ENCODE measurements at regions not wholly inside any gene's neighbourhood (a gene's known extent, or its start where the extent isn't known, plus 50 kb on each side); places are given as distances from the start of the nearest gene placed in this dataset.

DNA sequence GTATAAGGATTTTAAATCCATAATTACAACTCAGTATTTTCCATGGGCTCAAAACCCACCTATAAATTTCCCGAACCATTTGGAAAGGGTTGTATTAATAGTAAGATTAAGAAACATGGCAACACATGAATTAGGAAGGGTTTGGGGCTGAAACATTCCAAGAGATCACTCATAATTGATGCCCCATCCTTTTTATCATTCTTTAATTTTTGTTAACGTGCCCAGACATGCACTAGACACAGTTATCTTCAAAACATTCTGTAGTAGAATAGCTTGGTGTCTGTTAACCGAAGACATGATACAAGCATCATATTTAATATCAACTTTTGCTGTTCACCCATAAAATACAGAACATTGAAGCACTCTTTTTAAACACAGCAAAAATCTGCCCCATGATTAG, 106.8 kb upstream of the FRMD6 start:
- Histone ChIP-seq H3K27me3 (ENCODE audit: insufficient read depth, insufficient read length) (no peaks in the 10 kb centered on the region), H3K9me3 (ENCODE audit: insufficient read depth, low read length) (no peaks in the 10 kb centered on the region), H3K36me3 (ENCODE audit: insufficient read depth, insufficient read length, low read length) (no peaks in the 10 kb centered on the region), H3K4me3 (ENCODE audit: insufficient read length, low read depth) (no peak overlapping the region), H3K4me1 (ENCODE audit: insufficient read depth, insufficient read length) (no peaks in the 10 kb centered on the region), H3K9ac (ENCODE audit: insufficient read length, low read depth) (no peak overlapping the region)
- DNase-seq (ENCODE audit: low read depth, low spot score) = no peak
- TF ChIP-seq SUZ12 (IDR thresholded peaks at IDR 0.05; ENCODE audit: extremely low read depth, insufficient read depth, insufficient read length) (no peak), YY1 (IDR thresholded peaks at IDR 0.05; ENCODE audit: insufficient read depth, insufficient read length) (no peak), ZNF274 (IDR thresholded peaks at IDR 0.05; ENCODE audit: low read depth, low read length) (no peak)

DNA sequence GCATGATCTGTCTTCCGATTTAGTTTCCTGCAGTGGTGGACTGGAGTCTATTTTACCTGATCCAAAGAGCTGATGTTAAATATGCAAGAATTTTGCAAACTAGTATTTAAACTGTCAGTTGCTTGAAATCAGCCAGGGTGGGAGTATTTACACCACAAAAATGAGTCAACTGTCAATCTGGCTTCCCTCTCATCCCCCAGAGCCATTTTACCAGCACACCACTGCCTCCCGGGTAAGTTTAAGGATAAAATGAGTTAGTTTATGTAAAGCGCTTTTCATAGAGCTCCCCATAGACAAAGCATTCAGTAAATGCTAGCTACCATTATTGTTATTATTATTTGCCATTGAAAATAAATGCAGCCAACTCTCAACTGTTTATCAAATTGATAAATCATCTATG, 106.3 kb upstream of the FRMD6 start:
- H3K4me3 ChIP-seq (ENCODE audit: insufficient read length, low read depth) = no peak overlapping the region
- H3K36me3 ChIP-seq (ENCODE audit: insufficient read depth, insufficient read length, low read length) = no peaks in the 10 kb centered on the region
- H3K9ac ChIP-seq (ENCODE audit: insufficient read length, low read depth) = no peak overlapping the region
- no peaks in the 10 kb centered on the region for H3K4me1 ChIP-seq (ENCODE audit: insufficient read depth, insufficient read length)
- no peak for TF ChIP-seq SUZ12 (IDR thresholded peaks at IDR 0.05; ENCODE audit: extremely low read depth, insufficient read depth, insufficient read length)
- no peak for DNase-seq (ENCODE audit: low read depth, low spot score)
- H3K9me3 ChIP-seq (ENCODE audit: insufficient read depth, low read length) = no peaks in the 10 kb centered on the region
- H3K27me3 ChIP-seq (ENCODE audit: insufficient read depth, insufficient read length) = no peaks in the 10 kb centered on the region

DNA sequence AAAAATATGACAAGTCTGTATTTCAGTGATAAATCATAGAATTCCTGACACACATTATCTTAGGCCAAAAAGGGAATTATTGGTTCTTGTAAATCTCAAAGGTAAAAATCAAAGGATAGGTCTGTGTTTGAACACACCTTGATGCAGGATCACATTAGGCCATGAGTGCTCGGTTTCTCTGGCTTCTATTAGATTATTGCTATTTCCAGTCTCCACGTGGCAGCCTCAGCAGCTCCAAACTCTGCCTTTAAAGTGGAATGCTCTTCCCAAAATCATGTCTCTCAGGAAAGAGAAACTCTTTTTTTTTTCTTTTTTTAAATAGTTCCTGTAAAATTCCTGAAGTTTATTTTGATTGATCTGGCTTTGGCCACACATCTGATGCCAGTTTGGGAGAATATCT, 105.6 kb upstream of the FRMD6 start:
- Histone ChIP-seq H3K9me3 (ENCODE audit: insufficient read depth, low read length) (no peaks in the 10 kb centered on the region), H3K9ac (ENCODE audit: insufficient read length, low read depth) (no peak overlapping the region), H3K36me3 (ENCODE audit: insufficient read depth, insufficient read length, low read length) (no peaks in the 10 kb centered on the region), H3K4me1 (ENCODE audit: insufficient read depth, insufficient read length) (no peaks in the 10 kb centered on the region), H3K27me3 (ENCODE audit: insufficient read depth, insufficient read length) (no peaks in the 10 kb centered on the region), H3K4me3 (ENCODE audit: insufficient read length, low read depth) (no peak overlapping the region)
- no peak for TF ChIP-seq ZNF274 (IDR thresholded peaks at IDR 0.05; ENCODE audit: low read depth, low read length)
- TF ChIP-seq YY1 (IDR thresholded peaks at IDR 0.05; ENCODE audit: insufficient read depth, insufficient read length) = no peak
- TF ChIP-seq SUZ12 (IDR thresholded peaks at IDR 0.05; ENCODE audit: extremely low read depth, insufficient read depth, insufficient read length) = no peak
- DNase-seq (ENCODE audit: low read depth, low spot score) = no peak

DNA sequence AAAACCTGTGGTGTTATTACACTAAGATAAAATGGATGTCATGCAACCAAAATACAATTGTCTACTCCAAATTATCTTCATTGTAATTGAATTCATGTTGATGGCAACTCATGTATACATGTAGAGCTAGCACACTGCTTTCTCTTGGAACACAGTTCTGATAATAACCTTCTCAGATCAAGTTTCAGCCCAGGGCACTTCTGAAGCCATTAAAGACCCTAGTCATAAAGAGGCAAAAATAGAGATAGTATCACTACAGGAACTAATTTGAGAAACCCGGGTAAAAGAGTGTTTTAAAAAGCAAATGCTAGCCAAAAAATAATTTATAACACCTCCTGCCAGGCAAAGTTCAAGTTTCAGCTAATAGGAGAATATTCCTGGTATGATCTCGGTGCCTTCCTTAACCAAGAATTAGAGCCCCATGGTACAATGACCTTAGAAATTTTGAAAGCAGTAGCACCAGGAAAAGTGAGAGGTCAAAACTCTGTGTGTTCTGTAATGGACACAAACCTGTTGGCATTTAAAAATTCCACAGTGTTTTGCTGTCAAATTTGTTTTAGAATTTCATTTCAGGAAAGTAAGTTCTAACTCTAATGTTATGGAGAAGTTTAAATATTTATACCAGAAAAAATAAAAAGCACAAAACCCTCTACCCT, 105.0 kb upstream of the FRMD6 start:
- no peak overlapping the region for H3K9ac ChIP-seq (ENCODE audit: insufficient read length, low read depth)
- H3K4me1 ChIP-seq (ENCODE audit: insufficient read depth, insufficient read length) = no peaks in the 10 kb centered on the region
- no peak for DNase-seq (ENCODE audit: low read depth, low spot score)
- H3K9me3 ChIP-seq (ENCODE audit: insufficient read depth, low read length) = no peaks in the 10 kb centered on the region
- no peak for TF ChIP-seq SUZ12 (IDR thresholded peaks at IDR 0.05; ENCODE audit: extremely low read depth, insufficient read depth, insufficient read length)
- TF ChIP-seq YY1 (IDR thresholded peaks at IDR 0.05; ENCODE audit: insufficient read depth, insufficient read length) = no peak
- no peak for TF ChIP-seq ZNF274 (IDR thresholded peaks at IDR 0.05; ENCODE audit: low read depth, low read length)
- H3K4me3 ChIP-seq (ENCODE audit: insufficient read length, low read depth) = no peak overlapping the region
- H3K36me3 ChIP-seq (ENCODE audit: insufficient read depth, insufficient read length, low read length) = no peaks in the 10 kb centered on the region
- H3K27me3 ChIP-seq (ENCODE audit: insufficient read depth, insufficient read length) = no peaks in the 10 kb centered on the region

DNA sequence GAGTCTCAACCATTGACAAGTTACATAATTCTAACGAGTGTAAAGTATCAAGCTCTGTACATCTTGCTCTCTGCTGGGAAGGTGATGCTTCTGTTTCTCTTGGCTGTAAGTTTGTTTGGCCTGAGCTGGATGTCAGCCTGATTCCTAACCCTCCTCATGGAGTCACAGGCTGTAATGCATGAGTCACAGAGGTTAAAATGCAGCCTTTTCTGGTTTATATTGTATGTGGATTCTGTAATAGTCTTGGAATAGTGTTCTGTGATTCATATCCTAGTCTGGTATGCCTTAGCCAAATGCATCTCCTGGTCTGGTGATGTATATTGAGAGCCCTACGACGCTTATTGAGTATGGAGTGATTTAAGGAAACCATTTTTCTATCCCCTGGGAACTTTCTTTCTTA, 104.5 kb upstream of the FRMD6 start:
- Histone ChIP-seq H3K36me3 (ENCODE audit: insufficient read depth, insufficient read length, low read length) (no peaks in the 10 kb centered on the region), H3K27me3 (ENCODE audit: insufficient read depth, insufficient read length) (no peaks in the 10 kb centered on the region), H3K4me3 (ENCODE audit: insufficient read length, low read depth) (no peak overlapping the region), H3K9me3 (ENCODE audit: insufficient read depth, low read length) (no peaks in the 10 kb centered on the region), H3K4me1 (ENCODE audit: insufficient read depth, insufficient read length) (no peaks in the 10 kb centered on the region), H3K9ac (ENCODE audit: insufficient read length, low read depth) (no peak overlapping the region)
- TF ChIP-seq YY1 (IDR thresholded peaks at IDR 0.05; ENCODE audit: insufficient read depth, insufficient read length) = no peak
- TF ChIP-seq ZNF274 (IDR thresholded peaks at IDR 0.05; ENCODE audit: low read depth, low read length) = no peak
- no peak for TF ChIP-seq SUZ12 (IDR thresholded peaks at IDR 0.05; ENCODE audit: extremely low read depth, insufficient read depth, insufficient read length)
- no peak for DNase-seq (ENCODE audit: low read depth, low spot score)

DNA sequence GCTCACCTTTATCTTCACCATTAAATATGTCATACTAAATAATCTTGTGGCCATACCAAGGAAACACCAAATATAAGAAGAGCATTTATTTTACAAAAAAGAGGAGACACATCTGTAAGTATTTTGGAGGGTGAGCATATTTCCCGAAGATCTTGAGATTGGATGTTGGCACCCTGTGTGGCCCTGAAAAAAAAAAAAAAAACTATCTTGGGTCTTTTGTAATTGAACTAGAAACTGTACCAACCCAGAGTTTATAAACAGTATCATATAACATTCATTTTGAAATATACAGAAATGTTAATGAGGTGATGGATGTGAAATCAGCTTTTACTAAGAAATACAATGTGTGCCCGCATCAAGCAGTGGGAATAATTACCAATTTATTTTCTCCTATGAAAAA, 104.0 kb upstream of the FRMD6 start:
- no peak overlapping the region for H3K4me3 ChIP-seq (ENCODE audit: insufficient read length, low read depth)
- H3K27me3 ChIP-seq (ENCODE audit: insufficient read depth, insufficient read length) = no peaks in the 10 kb centered on the region
- TF ChIP-seq SUZ12 (IDR thresholded peaks at IDR 0.05; ENCODE audit: extremely low read depth, insufficient read depth, insufficient read length) = no peak
- no peak overlapping the region for H3K9ac ChIP-seq (ENCODE audit: insufficient read length, low read depth)
- no peaks in the 10 kb centered on the region for H3K36me3 ChIP-seq (ENCODE audit: insufficient read depth, insufficient read length, low read length)
- no peaks in the 10 kb centered on the region for H3K9me3 ChIP-seq (ENCODE audit: insufficient read depth, low read length)
- no peak for DNase-seq (ENCODE audit: low read depth, low spot score)
- no peaks in the 10 kb centered on the region for H3K4me1 ChIP-seq (ENCODE audit: insufficient read depth, insufficient read length)

DNA sequence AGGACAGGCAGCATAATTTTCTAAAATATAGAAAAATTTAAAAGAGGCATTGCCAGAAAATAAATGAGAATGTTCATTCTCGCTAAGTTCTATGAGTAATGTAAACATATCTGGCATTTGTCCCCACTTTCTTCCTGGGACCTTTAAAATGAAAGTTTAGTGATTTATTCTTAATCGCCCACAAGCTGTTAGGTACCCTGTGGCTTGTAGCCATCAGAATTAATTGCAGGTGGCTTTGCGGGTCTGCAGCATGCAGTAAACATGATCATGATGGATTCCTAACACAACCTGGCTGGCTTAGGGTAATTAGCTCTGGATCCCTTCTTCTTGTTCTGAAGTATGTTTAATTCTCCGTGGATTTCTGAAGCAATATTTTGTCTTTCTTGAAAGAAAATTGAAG, 103.5 kb upstream of the FRMD6 start:
- TF ChIP-seq SUZ12 (IDR thresholded peaks at IDR 0.05; ENCODE audit: extremely low read depth, insufficient read depth, insufficient read length) (no peak), ZNF274 (IDR thresholded peaks at IDR 0.05; ENCODE audit: low read depth, low read length) (no peak), YY1 (IDR thresholded peaks at IDR 0.05; ENCODE audit: insufficient read depth, insufficient read length) (no peak)
- no peak for DNase-seq (ENCODE audit: low read depth, low spot score)
- no peaks in the 10 kb centered on the region for H3K4me1 ChIP-seq (ENCODE audit: insufficient read depth, insufficient read length)
- H3K9ac ChIP-seq (ENCODE audit: insufficient read length, low read depth) = no peak overlapping the region
- no peaks in the 10 kb centered on the region for H3K36me3 ChIP-seq (ENCODE audit: insufficient read depth, insufficient read length, low read length)
- H3K27me3 ChIP-seq (ENCODE audit: insufficient read depth, insufficient read length) = no peaks in the 10 kb centered on the region
- H3K9me3 ChIP-seq (ENCODE audit: insufficient read depth, low read length) = no peaks in the 10 kb centered on the region
- no peak overlapping the region for H3K4me3 ChIP-seq (ENCODE audit: insufficient read length, low read depth)

DNA sequence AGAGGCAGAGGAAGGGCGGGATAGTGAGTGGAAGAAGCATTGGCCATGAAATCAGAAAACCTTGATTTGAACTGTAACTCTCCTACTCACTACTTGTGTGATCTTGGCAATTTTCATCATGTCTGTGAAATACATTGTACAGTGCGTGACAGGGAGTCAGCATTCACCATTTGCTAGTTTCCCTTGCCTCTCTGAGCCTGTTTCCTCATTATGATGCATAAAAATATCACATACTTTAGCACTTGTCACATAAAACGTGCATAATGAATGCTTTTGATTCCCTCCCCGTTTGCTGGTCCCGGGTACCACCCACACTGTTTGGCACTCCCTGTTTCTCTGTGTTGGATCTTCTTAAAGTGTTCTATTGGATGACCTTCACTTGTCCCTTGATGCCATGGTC, 101.1 kb upstream of the FRMD6 start:
- Histone ChIP-seq H3K4me1 (ENCODE audit: insufficient read depth, insufficient read length) (no peaks in the 10 kb centered on the region), H3K27me3 (ENCODE audit: insufficient read depth, insufficient read length) (no peaks in the 10 kb centered on the region), H3K9ac (ENCODE audit: insufficient read length, low read depth) (no peak overlapping the region), H3K9me3 (ENCODE audit: insufficient read depth, low read length) (no peaks in the 10 kb centered on the region), H3K36me3 (ENCODE audit: insufficient read depth, insufficient read length, low read length) (no peaks in the 10 kb centered on the region), H3K4me3 (ENCODE audit: insufficient read length, low read depth) (no peak overlapping the region)
- no peak for DNase-seq (ENCODE audit: low read depth, low spot score)
- TF ChIP-seq YY1 (IDR thresholded peaks at IDR 0.05; ENCODE audit: insufficient read depth, insufficient read length) (no peak), ZNF274 (IDR thresholded peaks at IDR 0.05; ENCODE audit: low read depth, low read length) (no peak), SUZ12 (IDR thresholded peaks at IDR 0.05; ENCODE audit: extremely low read depth, insufficient read depth, insufficient read length) (no peak)
